H1 (cell line): ENCODE measurements at regions not wholly inside any gene's neighbourhood (a gene's known extent, or its start where the extent isn't known, plus 50 kb on each side); places are given as distances from the start of the nearest gene placed in this dataset.

ENCODE experiments used
- CTCF ChIA-PET: fragments of 300-600 bp; sonication (Branson Sonifier 250); formaldehyde crosslinking; loops from one replicate; lab custom pipeline; 2021; ENCODE audit not compliant: partially characterized antibody; lab: Charles Lee
- POLR2A ChIA-PET: fragments of 300-600 bp; sonication (Branson Sonifier 250); formaldehyde crosslinking; loops from one replicate; lab custom pipeline; 2021; ENCODE audit warnings: inconsistent platforms; ENCODE audit not compliant: partially characterized antibody; lab: Charles Lee
- DNase-seq, 2 experiments: peaks; one replicate each; pipeline versions ENCODE4 v3.0.0 to v3.0.0-alpha.2; 2010 to 2022; ENCODE audit warnings: low spot score in 2 of 2, low read depth in 1 of 2, mixed read lengths in 1 of 2
- FAIRE-seq: peaks from 2 replicates; lab custom pipeline; 2011; peaks lifted over from hg19 to GRCh38; lab: Jason Lieb, UNC
- H2AFZ ChIP-seq: 2 replicates; pipeline ENCODE4 v1.8.1; 2012; ENCODE audit warnings: low read length, inconsistent platforms
- H2AK5ac ChIP-seq: 2 replicates; pipeline ENCODE4 v1.6.1; 2013; ENCODE audit warnings: low read depth, low read length
- H2BK120ac ChIP-seq: replicated peaks from 2 replicates; pipeline ENCODE3; 2013; ENCODE audit warnings: low read depth, low read length, inconsistent platforms
- H2BK12ac ChIP-seq: 2 replicates; pipeline ENCODE4 v1.6.1; 2013; ENCODE audit warnings: low read depth, low read length
- H2BK15ac ChIP-seq: 2 replicates; pipeline ENCODE4 v1.6.1; 2013; ENCODE audit warnings: low read length
- H2BK20ac ChIP-seq: 2 replicates; pipeline ENCODE4 v1.6.1; 2013; ENCODE audit warnings: low read length
- H2BK5ac ChIP-seq: 2 replicates; pipeline ENCODE4 v1.6.1; 2013; ENCODE audit warnings: low read depth, low read length
- H3K14ac ChIP-seq: 2 replicates; pipeline ENCODE4 v1.6.1; 2013; ENCODE audit warnings: inconsistent platforms; ENCODE audit not compliant: insufficient read length
- H3K18ac ChIP-seq: 2 replicates; pipeline ENCODE4 v1.6.1; 2013; ENCODE audit warnings: low read length; ENCODE audit errors: extremely low read depth
- H3K23ac ChIP-seq: 2 replicates; pipeline ENCODE4 v1.6.1; 2013; ENCODE audit warnings: inconsistent platforms; ENCODE audit not compliant: insufficient read length
- H3K23me2 ChIP-seq: 2 replicates; pipeline ENCODE4 v1.6.1; 2013; ENCODE audit warnings: low read depth, low read length
- H3K27ac ChIP-seq: 2 replicates; pipeline ENCODE4 v1.6.1; 2011; ENCODE audit warnings: low read depth, low read length, inconsistent platforms
- H3K27me3 ChIP-seq, 4 experiments: replicated peaks in 1 of 4; 1 replicate in 1 of 4; 2 replicates in 3 of 4; pipeline versions ENCODE4 v1.6.1 to v1.8.1; 2011 to 2013; ENCODE audit warnings: low read length in 3 of 4, mild to moderate bottlenecking in 3 of 4, inconsistent platforms in 2 of 4, mixed read lengths in 2 of 4, moderate library complexity in 1 of 4; ENCODE audit not compliant: control insufficient read depth in 3 of 4, insufficient read depth in 3 of 4; ENCODE audit errors: extremely low read depth in 1 of 4
- H3K36me3 ChIP-seq, 4 experiments: 2 replicates each; pipeline versions ENCODE4 v1.6.1 to v1.8.1; 2011 to 2013; ENCODE audit warnings: mild to moderate bottlenecking in 4 of 4, low read length in 3 of 4, moderate library complexity in 2 of 4, control low read depth in 1 of 4, inconsistent platforms in 1 of 4; ENCODE audit not compliant: insufficient read depth in 4 of 4, control insufficient read depth in 2 of 4
- H3K4ac ChIP-seq: replicated peaks from 2 replicates; pipeline ENCODE3; 2013; ENCODE audit warnings: low read length, low read depth, mixed read lengths, inconsistent platforms; ENCODE audit not compliant: insufficient read length
- H3K4me1 ChIP-seq, 4 experiments: replicated peaks in 1 of 4; 1 replicate in 1 of 4; 2 replicates in 3 of 4; pipeline versions ENCODE4 v1.6.1 to v1.8.1; 2011 to 2013; ENCODE audit warnings: low read length in 3 of 4, inconsistent platforms in 2 of 4, mixed read lengths in 1 of 4; ENCODE audit not compliant: insufficient read depth in 4 of 4, control insufficient read depth in 3 of 4
- H3K4me2 ChIP-seq, 2 experiments: 2 replicates each; pipeline versions ENCODE4 v1.6.1 to v1.8.1; 2011 to 2013; ENCODE audit warnings: low read depth in 2 of 2, low read length in 2 of 2, control low read depth in 1 of 2, inconsistent platforms in 1 of 2, mild to moderate bottlenecking in 1 of 2; ENCODE audit not compliant: insufficient read depth in 1 of 2
- H3K4me3 ChIP-seq, 4 experiments: fragments of 200-600, 300-600 bp in 1 of 4; sonication (generic), shearing (Covaris generic), sonication (Bioruptor Twin) in 1 of 4; 2 replicates each; pipeline versions ENCODE4 v1.5.1 to v1.8.1; 2011 to 2016; ENCODE audit warnings: low read length in 4 of 4, low read depth in 3 of 4, control low read depth in 2 of 4, inconsistent platforms in 2 of 4, mild to moderate bottlenecking in 2 of 4, mixed read lengths in 1 of 4, moderate library complexity in 1 of 4; ENCODE audit not compliant: insufficient read depth in 2 of 4; ENCODE audit errors: extremely low read depth in 1 of 4
- H3K56ac ChIP-seq: replicated peaks from 2 replicates; pipeline ENCODE3; 2013; ENCODE audit warnings: low read depth, mild to moderate bottlenecking, mixed read lengths, low read length, inconsistent platforms; ENCODE audit not compliant: insufficient read length
- H3K79me1 ChIP-seq: 2 replicates; pipeline ENCODE4 v1.6.1; 2013; ENCODE audit warnings: low read depth, low read length, control low read depth
- H3K79me2 ChIP-seq, 2 experiments: 2 replicates each; pipeline versions ENCODE4 v1.6.1 to v1.8.1; 2012 to 2013; ENCODE audit warnings: low read length in 2 of 2, mild to moderate bottlenecking in 2 of 2, inconsistent platforms in 1 of 2; ENCODE audit not compliant: insufficient read depth in 2 of 2, control insufficient read depth in 1 of 2
- H3K9ac ChIP-seq, 4 experiments: replicated peaks in 1 of 4; 1 replicate in 1 of 4; 2 replicates in 3 of 4; pipeline versions ENCODE4 v1.6.1 to v1.8.1; 2011 to 2013; ENCODE audit warnings: low read depth in 3 of 4, low read length in 3 of 4, control low read depth in 2 of 4, mild to moderate bottlenecking in 2 of 4, moderate library complexity in 2 of 4, inconsistent platforms in 1 of 4; ENCODE audit errors: extremely low read depth in 1 of 4
- H3K9me3 ChIP-seq, 2 experiments: 2 replicates each; pipeline versions ENCODE4 v1.6.1 to v1.8.1; 2012 to 2013; ENCODE audit warnings: mild to moderate bottlenecking in 2 of 2, moderate library complexity in 2 of 2, control low read depth in 1 of 2, inconsistent platforms in 1 of 2, low read depth in 1 of 2, low read length in 1 of 2, mixed read lengths in 1 of 2; ENCODE audit not compliant: insufficient read depth in 2 of 2
- H4K20me1 ChIP-seq, 2 experiments: replicated peaks in 1 of 2; 2 replicates each; pipeline versions ENCODE3 to v1.8.1; 2011 to 2013; ENCODE audit warnings: inconsistent platforms in 2 of 2, low read length in 2 of 2, mild to moderate bottlenecking in 1 of 2; ENCODE audit not compliant: insufficient read depth in 2 of 2, control insufficient read depth in 1 of 2
- H4K5ac ChIP-seq: 2 replicates; pipeline ENCODE4 v1.6.1; 2013; ENCODE audit warnings: low read length, low read depth, mixed read lengths, inconsistent platforms; ENCODE audit not compliant: insufficient read length
- H4K8ac ChIP-seq: 2 replicates; pipeline ENCODE4 v1.8.0; 2013; ENCODE audit warnings: mild to moderate bottlenecking, moderate library complexity, low read length, inconsistent platforms; ENCODE audit not compliant: insufficient read depth; ENCODE audit errors: extremely low read depth
- H4K91ac ChIP-seq: replicated peaks from 2 replicates; pipeline ENCODE3; 2013; ENCODE audit warnings: low read length, mixed read lengths, inconsistent platforms; ENCODE audit not compliant: insufficient read length
- ASH2L ChIP-seq: fragments of 200-600, 300-600 bp; sonication (generic); IDR thresholded peaks from one replicate; pipeline ENCODE4 v1.7.1; 2017; ENCODE audit warnings: low read length
- BACH1 ChIP-seq: IDR thresholded peaks from 2 replicates; pipeline ENCODE4 v1.6.1; 2012; ENCODE audit warnings: low read length, improper control_type of control experiment
- BCL11A ChIP-seq, 2 experiments: IDR thresholded peaks; one replicate each; pipeline ENCODE4 v1.6.1; 2011; ENCODE audit warnings: low read depth in 2 of 2, low read length in 2 of 2, mild to moderate bottlenecking in 2 of 2
- CBX5 ChIP-seq: fragments of 300-800, 300-1000 bp; sonication (generic); IDR thresholded peaks from 2 replicates; pipeline ENCODE4 v1.7.1; 2016; ENCODE audit warnings: antibody characterized with exemption, low read length, low read depth
- EZH2 ChIP-seq: fragments of 200-600 bp; sonication (generic); IDR thresholded peaks from 2 replicates; pipeline ENCODE4 v1.7.1; 2012; ENCODE audit warnings: low read depth, mild to moderate bottlenecking, moderate library complexity, low read length, inconsistent platforms; ENCODE audit not compliant: severe bottlenecking
- NANOG ChIP-seq: IDR thresholded peaks from 2 replicates; pipeline ENCODE4 v1.6.1; 2011; ENCODE audit warnings: low read length, low read depth, mild to moderate bottlenecking, inconsistent platforms; ENCODE audit not compliant: insufficient read depth, poor library complexity, severe bottlenecking
- NRF1 ChIP-seq: IDR thresholded peaks from 2 replicates; pipeline ENCODE4 v1.6.1; 2011; ENCODE audit warnings: mild to moderate bottlenecking, low read depth, low read length, improper control_type of control experiment
- POLR2A ChIP-seq, 2 experiments: IDR thresholded peaks; 1 replicate in 1 of 2; 2 replicates in 1 of 2; pipeline ENCODE4 v1.6.1; 2011; ENCODE audit warnings: low read depth in 2 of 2, low read length in 2 of 2, mild to moderate bottlenecking in 2 of 2; ENCODE audit errors: control extremely low read depth in 1 of 2
- POU5F1 ChIP-seq: IDR thresholded peaks from 2 replicates; pipeline ENCODE4 v1.6.1; 2011; ENCODE audit warnings: low read depth, mild to moderate bottlenecking, low read length, moderate library complexity
- RAD21 ChIP-seq, 2 experiments: IDR thresholded peaks in 1 of 2; conservative IDR thresholded peaks in 1 of 2; 2 replicates each; pipeline ENCODE4 v1.6.1; 2011; ENCODE audit warnings: low read depth in 2 of 2, low read length in 2 of 2, improper control_type of control experiment in 1 of 2, inconsistent platforms in 1 of 2, mild to moderate bottlenecking in 1 of 2, moderate library complexity in 1 of 2
- SAP30 ChIP-seq: fragments of 300-600 bp; sonication (generic); IDR thresholded peaks from 2 replicates; pipeline ENCODE4 v1.7.1; 2012; ENCODE audit warnings: low read length, moderate library complexity, mild to moderate bottlenecking, inconsistent platforms; ENCODE audit not compliant: insufficient read depth, insufficient replicate concordance
- SP4 ChIP-seq: IDR thresholded peaks from 2 replicates; pipeline ENCODE4 v1.6.1; 2012; ENCODE audit warnings: low read length, inconsistent platforms
- TAF7 ChIP-seq: optimal IDR thresholded peaks from 2 replicates; pipeline ENCODE3; 2011; ENCODE audit warnings: low read depth, mild to moderate bottlenecking, inconsistent platforms, low read length, moderate library complexity, borderline replicate concordance
- WGBS, 2 experiments: shearing (Covaris generic) in 1 of 2; methylation state at CpG; one replicate each; pipeline versions ENCODE4 v1.1.6 to v1.1.7; 2013 to 2015; ENCODE audit warnings: low lambda C conversion rate in 2 of 2, mixed read lengths in 2 of 2, inconsistent platforms in 1 of 2, low coverage in 1 of 2, missing lambda C conversion rate in 1 of 2; ENCODE audit not compliant: insufficient replicate concordance in 2 of 2, insufficient coverage in 1 of 2, insufficient read length in 1 of 2; ENCODE audit errors: extremely low coverage in 1 of 2, missing lambda C conversion rate in 1 of 2; 5-methylcytosine and 5-hydroxymethylcytosine counted together
- TF ChIP-seq, protein P1 (sequence below): IDR thresholded peaks from 2 replicates; pipeline ENCODE4 v1.6.1; 2012; ENCODE audit warnings: inconsistent platforms

GRCh38 chr3:176937541-176937940 is 259.7 kb downstream of the TBL1XR1 start:
- DNase-seq (no peak), FAIRE-seq (no peak)
- Histone ChIP-seq H4K8ac (no peak overlapping the region), H3K9ac (no peak overlapping the region), H3K27me3 (no peaks in the 10 kb centered on the region), H3K4ac (no peak overlapping the region), H3K36me3 (no peaks in the 10 kb centered on the region), H2BK5ac (no peak overlapping the region), H2BK12ac (no peak overlapping the region), H3K14ac (no peak overlapping the region), H3K79me1 (no peaks in the 10 kb centered on the region), H4K5ac (no peak overlapping the region), H3K27ac (no peak overlapping the region), H3K23ac (no peak overlapping the region), H3K56ac (no peak overlapping the region), H4K91ac (no peak overlapping the region), H3K9me3 (no peaks in the 10 kb centered on the region), H3K23me2 (no peaks in the 10 kb centered on the region), H4K20me1 (no peaks in the 10 kb centered on the region), H3K4me2 (no peak overlapping the region), H3K4me1 (no peaks in the 10 kb centered on the region; a peak in 1 of 7 replicates), H2BK20ac (no peak overlapping the region), H2AFZ (no peak overlapping the region), H2BK120ac (no peak overlapping the region), H2AK5ac (no peak overlapping the region), H3K4me3 (no peak overlapping the region), H2BK15ac (no peak overlapping the region), H3K79me2 (no peaks in the 10 kb centered on the region), H3K18ac (no peak overlapping the region)
- CTCF ChIA-PET: interaction anchor here (0.6 to 2.8 kb wide), 12 partner anchors 9 to 423 kb away, joined by 3 to 46 read pairs (median 6); no protein-coding TSS in a partner anchor
- POLR2A ChIA-PET: interaction anchor here (1.3 kb wide), 1 partner anchor 21 kb away, joined by 4 read pairs; no protein-coding TSS in a partner anchor
- WGBS, 2 experiments: 92% methylated on average over 1 of the region's 1 CpG; no CpG with 5 or more reads in 1 of the 2 experiments
- TF ChIP-seq BCL11A (IDR thresholded peaks at IDR 0.05; ENCODE audit: low read depth in 2 of 2, low read length in 2 of 2): no peak
- TF ChIP-seq, protein P1, sequence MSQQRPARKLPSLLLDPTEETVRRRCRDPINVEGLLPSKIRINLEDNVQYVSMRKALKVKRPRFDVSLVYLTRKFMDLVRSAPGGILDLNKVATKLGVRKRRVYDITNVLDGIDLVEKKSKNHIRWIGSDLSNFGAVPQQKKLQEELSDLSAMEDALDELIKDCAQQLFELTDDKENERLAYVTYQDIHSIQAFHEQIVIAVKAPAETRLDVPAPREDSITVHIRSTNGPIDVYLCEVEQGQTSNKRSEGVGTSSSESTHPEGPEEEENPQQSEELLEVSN: no peak
- TF ChIP-seq ASH2L: no peak
- no peak for TF ChIP-seq EZH2
- TF ChIP-seq BACH1: no peak
- TF ChIP-seq TAF7: no peak
- no peak for TF ChIP-seq RAD21 (IDR thresholded peaks at IDR 0.05 in 1 of 2, conservative IDR thresholded peaks at IDR 0.05 in 1 of 2; ENCODE audit: low read depth in 2 of 2, low read length in 2 of 2)
- no peak for TF ChIP-seq SP4
- no peak for TF ChIP-seq SAP30
- no peak for TF ChIP-seq NANOG
- TF ChIP-seq POU5F1: no peak
- TF ChIP-seq CBX5: no peak
- TF ChIP-seq POLR2A (IDR thresholded peaks at IDR 0.05; ENCODE audit: control extremely low read depth in 1 of 2, low read depth in 2 of 2, low read length in 2 of 2): no peak
- no peak for TF ChIP-seq NRF1
